COLO829 (cell line): ENCODE measurements at regions not wholly inside any gene's neighbourhood (a gene's known extent, or its start where the extent isn't known, plus 50 kb on each side); places are given as distances from the start of the nearest gene placed in this dataset.
"Not testable (repeated sequence)": the region's sequence is repeated elsewhere in the genome, so short reads cannot be mapped to it uniquely, and the experiment has no call there.

Experiments
- DNase-seq: peaks from one replicate; pipeline ENCODE4 v3.0.0; 2012; ENCODE audit warnings: low spot score

DNA sequence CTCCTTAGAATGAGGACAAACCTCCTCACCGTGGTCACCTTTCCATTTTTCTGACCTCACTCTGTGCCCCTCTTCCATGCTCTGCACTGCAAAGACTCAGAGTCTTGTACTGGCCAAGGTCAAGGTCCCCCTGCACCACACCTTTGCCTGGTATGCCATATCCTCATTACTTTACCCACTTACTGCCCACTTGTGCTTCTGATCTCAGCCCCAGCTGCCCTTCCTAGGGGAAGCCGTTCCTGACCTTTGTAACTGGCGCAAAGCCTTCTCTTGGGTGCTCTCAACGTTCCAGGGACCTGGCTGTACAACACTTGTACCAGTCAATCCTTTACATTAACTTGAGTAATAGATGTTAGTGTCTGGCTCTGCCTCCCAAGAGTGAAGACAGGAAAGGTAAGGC, 256.0 kb downstream of the SV2B start:
- DNase-seq, result no peak

DNA sequence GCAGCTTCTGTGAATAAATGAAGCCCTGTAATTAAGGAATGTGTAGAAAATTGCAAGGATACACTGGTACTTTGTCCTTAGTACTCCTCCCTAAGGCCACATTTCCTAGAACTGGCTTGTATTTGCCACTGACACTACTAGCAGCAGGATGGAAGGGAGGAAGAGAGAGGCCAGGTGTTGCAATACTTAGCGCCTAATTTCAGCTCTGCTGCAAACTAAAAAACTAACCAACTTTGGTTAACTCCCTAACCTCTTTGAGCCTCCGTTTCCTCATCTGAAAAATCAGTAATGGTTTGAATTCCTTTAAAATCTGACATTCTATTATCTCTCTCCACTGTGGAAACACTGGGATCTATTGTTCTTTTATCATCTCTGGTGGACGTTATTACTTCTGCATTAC, 257.0 kb downstream of the SV2B start:
- DNase-seq, result peak; percentile 9

DNA sequence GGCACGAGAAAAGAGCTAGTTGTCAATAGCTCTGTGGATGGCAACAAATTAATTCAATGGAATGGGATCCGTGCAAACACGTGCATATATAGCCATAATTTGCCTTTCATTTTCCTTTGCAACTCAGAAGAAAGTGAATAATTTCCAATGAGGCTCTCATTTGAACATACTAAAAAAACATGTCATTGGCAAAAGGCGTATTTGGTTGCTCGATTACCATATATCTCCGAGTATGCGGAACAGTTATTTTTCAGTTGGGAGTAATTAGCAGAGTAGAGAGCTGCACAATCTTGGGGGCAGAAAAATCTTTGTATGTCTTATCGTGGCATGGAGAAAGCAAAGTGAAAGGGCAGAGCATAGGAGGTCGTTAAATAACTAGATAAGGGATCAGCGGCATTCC, 257.4 kb downstream of the SV2B start:
- no peak for DNase-seq

DNA sequence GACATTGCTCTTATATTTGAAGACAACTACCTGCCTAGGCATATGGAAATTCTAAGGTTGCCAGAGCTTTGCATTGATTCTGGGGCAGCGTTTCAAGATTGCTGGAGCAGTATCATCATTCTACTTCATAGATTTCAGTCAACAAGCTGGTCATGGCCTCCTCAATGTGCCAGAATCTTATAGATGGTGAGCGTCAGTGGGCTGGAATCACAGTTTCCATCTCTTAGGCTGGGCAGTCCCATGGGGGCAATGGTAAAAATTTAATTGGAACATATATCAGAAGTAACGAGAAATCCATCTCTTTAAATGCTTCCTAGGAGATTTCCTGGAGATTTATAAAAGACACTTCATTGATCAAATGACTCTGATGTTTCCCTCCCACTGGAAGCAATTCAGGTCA, 258.3 kb downstream of the SV2B start:
- no peak for DNase-seq

DNA sequence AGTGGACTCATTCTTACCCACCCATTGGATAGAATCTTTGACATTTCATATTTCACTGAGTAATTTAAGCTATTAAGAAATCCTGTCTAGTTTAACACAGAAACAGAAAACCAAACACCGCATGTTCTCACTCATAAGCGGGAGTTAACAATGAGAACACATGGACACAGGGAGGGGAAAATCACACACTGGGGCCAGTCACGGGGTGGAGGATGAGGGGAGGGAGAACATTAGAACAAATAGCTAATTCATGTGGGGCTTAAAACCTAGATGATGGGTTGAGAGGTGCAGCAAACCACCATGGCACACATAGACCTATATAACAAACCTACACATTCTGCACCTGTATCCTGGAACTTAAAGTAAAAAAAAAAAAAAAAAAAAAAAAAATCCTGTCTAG, 261.6 kb downstream of the SV2B start:
- not testable (repeated sequence) for DNase-seq

DNA sequence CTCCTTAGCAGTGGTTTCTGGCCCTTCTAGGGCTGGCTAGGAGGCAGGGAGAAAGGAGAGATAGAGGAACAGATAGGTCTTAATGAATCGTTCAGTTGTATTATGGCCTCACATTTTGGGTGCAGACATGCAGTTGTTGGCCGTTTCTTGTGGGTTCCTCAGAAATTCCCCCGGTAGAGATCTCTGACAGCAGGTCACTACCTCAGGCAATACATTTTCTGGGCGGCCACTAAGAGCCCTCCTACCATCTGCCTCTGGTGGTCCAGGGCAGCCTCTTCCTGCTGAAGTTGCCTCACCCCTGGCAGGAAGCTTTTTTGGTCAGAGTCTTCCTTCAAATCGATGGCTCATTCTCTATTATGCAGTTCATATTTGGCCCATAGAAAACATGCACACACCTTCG, 266.1 kb downstream of the SV2B start:
- no peak for DNase-seq

DNA sequence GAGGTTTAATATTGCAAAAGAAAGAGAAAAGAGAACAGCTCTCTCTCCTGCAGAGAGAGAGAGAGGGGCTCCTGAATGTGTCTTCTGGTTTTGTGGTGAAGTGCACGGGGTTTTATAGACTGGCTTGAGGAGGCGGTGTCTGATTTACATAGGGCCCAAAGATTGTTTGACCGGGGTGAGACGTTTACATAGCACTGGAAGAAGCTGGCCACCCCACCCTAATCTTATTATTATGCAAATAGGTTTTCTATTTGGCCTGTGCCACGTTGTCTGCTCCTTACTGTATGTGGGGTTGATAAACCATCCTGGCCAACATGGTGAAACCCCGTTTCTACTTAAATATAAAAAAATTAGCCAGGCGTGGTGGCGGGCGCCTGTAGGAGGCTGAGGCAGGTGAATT, 268.6 kb downstream of the SV2B start:
- DNase-seq, result no peak

DNA sequence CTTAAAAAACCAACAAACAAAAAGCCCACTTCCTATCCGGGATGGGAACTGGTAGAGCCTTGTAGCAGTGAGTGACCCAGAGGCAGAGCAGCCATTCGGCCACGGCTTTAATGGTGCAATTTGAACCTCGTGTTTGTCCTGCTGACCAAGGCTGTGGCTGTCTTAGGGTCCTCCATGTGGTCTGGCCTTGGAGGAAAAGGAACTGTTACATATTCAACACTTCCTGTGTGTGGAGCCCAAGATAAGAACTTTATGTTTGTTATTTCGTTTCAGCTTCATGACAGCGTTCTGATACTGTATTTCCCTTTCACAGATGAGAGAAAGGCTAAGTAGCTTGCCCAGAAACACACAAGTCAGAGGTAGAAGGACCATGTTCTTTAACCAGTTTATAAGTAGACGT, 269.8 kb downstream of the SV2B start:
- no peak for DNase-seq

DNA sequence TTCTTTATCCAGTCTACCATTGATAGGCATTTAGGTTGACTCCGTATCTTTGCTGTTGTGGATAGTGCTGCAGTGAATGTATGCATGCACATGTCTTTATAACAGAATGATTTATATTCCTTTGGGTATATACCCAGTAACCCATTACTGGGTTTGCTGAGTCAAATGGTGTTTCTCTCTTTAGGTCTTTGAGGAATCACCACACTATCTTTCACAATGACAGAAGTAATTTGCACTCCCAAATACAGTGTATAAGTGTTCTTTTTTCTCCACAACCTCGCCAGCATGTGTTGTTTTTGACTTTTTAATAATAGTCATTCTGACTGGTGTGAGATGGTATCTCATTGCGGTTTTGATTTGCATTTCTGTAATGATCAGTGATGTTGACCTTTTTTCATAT, 271.3 kb downstream of the SV2B start:
- DNase-seq, result not testable (repeated sequence)

DNA sequence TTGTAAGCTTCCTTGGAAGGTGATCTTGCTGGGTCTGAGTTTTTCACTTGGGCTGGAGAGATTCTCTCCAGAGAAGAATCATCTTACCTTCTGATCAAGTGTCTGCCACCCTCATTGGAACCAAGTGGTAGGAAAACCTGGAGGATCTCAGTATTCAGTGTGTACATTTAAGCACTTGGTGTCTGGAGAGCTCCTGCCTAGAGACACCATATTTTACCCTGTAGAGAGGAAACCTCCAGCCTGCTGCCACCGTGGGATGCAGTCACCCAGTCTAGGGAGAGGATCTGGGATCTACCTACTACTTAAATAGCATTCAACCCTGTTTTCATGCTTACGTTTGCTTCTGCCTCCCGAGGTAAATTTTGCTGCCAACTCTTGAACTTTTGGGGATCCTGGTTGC, 274.3 kb downstream of the SV2B start:
- DNase-seq, result no peak

DNA sequence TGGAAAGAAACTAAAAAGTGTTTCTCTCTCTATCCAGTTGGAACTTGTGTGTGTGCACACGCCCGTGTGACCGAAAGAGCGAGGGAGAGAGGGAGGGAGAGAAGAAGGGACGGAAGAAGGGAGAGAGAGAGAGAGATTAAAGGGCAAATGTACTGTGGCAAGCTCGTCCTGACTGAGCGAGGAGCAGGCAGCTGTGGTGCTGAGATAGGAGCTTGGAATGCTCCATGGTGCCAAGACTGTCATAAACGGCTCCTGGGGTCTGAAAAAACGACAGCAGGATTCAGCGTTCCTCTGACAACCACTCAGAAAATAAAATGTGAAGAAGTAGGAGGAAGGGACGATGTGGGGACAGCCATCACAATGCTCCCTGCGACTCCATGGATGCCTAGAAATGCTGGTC, 276.0 kb downstream of the SV2B start:
- DNase-seq, result no peak

DNA sequence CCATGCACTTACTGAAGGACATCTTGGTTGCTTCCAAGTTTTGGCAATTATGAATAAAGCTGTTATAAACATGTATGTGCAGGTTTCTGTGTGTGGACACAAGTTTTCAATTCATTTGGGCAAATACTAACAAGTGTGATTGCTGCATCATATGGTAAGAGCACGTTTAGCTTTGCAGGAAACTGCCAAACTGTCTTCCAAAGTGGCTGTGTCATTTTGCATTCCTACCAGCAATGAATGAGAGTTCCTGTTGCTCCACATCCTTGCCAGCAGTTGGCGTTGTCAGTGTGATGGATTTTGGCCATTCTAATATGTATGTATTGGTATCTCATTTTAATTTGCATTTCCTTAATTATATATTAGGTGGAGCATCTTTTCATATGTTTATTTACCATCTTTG, 280.1 kb downstream of the SV2B start:
- no peak for DNase-seq

DNA sequence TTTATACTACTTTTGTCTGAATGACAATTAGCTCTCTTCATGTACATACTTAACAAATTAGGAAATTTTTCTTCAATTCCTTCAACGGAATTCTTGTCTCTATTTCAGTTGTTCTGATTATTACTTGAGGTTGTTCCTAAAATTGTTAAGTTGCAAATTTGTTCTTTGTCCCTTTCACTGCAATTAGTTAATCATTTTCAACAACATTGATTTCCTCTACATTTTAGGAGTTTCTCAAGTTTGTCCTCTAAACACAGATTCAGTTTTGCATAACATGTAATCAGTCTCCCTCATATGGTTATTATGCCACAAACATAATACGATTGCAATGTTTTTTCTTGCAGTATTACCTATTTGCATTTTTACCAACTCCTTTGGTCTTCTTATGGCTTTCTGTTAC, 283.5 kb downstream of the SV2B start:
- no peak for DNase-seq

DNA sequence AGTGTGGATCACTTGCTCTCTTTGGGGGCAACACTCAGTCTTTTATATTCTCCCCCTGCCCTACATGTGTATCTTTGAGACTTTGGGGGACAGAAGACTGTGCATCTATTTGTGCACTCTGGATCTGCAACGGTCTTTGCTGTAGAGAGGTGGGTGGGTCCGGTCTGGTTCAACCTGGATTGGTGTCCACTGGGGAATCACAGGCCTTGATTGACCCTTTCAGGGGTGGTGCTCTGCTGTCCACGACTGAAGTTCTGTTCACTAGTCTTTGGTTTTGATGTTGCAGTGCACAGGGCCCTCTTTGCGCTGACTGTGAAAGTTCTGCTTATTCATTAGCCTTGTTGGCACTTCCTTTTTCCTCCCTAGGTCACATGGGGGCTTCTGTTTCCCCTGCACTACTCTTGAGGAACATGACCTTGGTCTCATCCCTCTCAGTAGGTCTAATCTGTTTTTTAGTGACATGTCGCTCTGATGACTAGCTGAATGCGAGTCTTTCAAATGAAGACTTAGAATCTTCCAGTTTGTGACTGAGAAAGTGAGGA, 284.2 kb downstream of the SV2B start:
- no peak for DNase-seq

DNA sequence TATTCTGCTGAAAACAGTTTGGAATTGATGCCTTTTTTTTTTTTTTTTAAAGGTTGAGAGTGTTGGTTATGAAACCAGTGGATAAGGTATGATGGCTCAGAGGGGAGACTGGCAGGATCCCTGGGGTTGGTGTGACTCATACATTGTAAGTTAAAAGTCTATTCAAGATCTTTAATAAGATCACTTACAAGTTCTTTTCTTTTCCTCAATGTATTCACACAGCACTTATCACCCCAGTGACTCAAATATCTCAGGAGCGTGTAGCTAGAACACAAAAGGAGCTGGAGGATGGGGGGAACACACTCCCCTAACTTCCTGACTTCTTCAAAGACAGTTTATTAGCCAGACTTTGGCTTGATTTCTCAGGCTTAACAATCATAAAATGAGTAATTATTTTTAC, 285.3 kb downstream of the SV2B start:
- no peak for DNase-seq

DNA sequence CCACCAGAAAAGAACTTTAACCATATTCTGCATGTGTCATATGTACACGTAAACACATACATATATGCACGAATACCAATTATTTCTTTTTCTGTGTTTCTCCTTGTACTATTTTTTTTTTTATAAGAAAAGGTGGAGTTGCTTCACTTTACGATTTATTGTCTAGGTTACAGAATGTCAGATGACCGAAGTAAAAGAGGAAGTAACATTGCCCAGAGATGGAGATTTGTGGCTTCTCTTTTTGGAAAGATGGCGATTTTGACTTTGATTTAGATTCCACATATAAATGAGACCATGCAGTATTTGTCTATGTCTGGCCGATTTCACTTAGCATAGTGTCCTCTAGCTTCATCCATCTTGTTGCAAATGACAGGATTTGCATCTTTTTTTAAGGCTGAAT, 293.1 kb downstream of the SV2B start:
- DNase-seq, result no peak

DNA sequence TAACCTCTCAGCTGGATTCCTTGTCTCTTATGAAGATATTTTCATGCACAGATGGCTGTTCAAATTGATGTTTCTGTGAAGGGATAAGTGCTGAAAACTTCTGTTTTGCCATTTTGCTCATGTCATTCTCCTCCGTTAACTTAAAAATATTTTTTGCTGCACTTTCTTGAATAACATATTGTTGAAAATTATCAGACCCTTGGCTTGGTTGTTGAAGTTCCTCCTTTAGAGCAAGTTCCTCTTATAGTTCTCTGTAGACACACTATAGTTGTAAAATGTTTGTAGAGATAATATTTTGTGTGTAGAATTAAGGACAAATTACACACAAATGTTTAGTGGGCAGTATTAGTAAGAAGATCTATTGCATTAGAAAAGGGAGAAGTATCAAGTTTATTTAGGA, 300.4 kb downstream of the SV2B start:
- DNase-seq, result no peak

DNA sequence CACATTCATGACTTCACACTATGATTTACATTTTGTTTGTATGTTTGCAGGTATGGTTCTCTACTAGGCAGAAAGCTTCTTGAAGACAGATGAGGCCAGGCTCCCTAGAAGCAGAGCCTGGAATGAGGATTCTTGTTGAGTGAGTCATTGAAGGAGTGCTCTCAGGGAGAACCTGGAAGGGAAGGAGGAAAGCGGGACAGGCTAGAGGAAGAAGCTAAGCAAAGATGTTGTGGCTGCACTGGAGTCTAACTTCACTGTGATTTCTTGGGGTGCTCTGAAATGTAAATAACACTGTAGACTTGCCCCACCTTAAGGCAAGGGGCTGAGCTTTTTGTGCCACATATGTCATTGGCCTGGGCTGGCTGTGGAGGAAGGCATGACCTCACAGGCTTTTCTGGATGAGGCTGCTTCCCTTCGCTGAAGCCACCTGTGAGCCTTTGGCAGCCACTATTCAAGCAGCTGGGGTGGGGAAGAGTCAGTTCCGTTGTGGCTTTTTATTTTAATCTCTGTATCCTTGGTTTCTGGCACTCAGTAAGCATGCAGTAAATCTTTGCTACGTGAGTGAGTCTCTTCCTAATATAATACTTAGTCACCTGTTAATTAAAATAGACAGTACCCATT, 307.3 kb downstream of the SV2B start:
- no peak for DNase-seq

DNA sequence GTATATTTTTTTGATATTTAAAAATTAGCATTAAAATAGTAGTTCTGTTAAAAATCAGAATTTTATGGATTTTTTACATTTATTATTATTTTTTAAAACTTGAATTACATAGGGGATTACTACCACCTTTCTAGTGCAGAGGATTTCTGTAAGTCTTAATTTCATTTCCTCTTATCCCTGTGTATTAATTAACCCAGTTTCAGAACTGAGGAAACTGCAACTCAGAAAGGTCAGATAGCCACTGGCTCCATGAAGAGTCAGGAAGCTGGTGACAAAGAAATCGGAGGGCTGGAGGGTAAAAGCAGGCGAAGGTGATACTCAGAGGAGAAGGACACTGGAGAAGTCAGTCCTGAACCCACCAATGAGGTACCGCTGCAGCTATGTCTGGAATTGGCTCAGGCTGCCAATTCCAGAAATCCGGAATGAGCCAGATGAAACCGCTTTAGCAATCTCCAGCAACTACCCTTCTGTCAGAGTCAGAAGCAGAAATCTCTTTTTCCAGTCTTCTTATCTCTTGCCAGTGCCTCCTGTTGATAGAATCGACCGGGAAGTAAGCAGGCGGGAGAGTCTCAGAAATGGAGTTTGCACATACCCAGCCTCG, 308.5 kb downstream of the SV2B start:
- no peak for DNase-seq

DNA sequence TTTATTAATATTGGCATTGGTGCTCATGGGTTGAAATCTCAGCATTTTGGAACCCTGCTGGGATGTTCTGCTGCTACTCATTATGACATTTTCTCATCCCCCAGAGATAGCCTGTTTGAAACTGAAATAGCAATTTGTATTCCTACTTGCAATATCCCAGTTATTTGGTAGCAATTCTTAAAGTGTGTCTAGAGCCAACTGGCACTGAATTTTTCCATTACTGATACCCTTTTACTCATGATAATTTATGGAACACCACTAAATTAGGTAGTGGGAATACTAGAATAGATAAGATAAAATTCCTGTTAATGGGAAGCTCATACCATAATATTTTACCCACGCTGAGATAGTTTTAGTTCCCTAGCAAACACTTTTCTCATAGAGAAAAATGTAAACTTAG, 309.3 kb downstream of the SV2B start:
- no peak for DNase-seq

DNA sequence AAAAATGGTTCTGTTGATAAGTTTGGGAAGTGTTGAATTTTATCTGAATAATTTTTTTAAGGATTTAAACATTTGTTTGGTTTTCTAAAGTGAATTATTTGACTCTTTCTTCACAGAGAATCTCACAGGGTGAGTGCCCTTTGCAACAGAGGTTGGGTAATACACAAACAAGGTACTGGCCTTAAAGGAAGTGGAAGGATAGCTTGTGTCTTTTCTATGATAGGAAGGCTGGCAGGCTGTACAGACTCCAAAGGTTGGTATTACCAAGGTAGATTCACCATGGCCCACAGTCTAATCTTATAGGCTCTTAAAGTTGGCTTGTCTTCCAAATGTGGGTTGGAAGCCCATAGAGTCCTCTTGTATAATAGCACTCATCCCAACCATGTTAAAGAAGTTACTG, 311.5 kb downstream of the SV2B start:
- no peak for DNase-seq

DNA sequence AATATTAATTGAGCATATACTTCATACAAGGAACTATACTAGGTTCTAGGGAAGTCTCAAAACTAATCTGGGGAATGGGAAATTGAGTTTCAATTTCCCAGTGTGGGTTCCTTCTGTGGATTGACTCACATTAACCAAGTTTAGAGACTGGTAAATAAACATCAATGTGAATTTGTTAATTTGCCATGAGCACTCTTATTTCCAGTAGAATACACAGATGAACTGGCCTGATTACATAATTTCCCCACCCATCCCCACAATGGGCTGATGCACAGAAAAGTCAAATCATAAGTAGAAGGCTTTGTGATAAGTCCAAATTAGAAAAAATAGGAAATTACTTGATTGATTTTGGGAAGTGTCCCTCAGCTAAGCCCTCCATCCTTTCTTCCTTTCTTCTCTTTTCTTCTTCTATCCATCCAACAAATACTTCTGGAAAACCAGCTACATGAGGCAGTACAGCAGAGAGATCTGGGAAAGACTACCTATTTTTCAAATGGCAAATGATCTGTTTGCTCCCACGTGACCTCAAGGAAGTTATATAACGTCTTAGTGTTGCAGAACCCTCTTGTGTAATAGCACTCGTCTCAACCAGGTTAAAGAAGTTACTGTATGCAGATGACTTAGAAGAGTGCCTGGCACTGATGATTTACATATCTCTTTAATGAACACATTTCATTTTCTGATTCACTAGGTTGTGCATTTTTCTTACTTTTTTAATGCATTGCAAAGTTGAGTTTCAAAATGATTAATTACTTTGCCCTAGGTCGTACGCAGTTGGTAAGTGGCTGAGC, 312.3 kb downstream of the SV2B start:
- no peak for DNase-seq

DNA sequence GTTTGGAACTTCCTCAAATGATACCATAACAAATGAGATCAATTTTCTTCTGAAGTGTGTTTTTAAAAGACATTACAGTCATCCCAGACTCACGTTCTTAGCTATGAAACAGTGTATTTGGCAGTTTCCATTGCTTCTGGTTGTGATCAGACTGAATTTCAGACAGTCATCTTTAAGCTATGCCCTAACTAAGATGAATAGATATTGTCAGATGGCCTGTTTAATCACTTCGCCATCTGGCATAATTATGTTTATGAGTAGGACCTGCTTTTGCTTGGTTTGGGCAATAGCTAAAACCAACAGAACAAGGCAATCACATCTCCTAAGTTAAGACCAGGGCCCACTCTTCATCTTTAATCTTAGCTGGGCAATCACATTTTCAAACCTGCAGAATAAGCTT, 313.1 kb downstream of the SV2B start:
- no peak for DNase-seq
